SJCRH30 (cell line): ENCODE measurements at regions not wholly inside any gene's neighbourhood (a gene's known extent, or its start where the extent isn't known, plus 50 kb on each side); places are given as distances from the start of the nearest gene placed in this dataset.
"Not testable (repeated sequence)": the region's sequence is repeated elsewhere in the genome, so short reads cannot be mapped to it uniquely, and the experiment has no call there.

Source experiments
- DNase-seq, 2 experiments: peaks; one replicate each; pipeline ENCODE4 v3.0.0-alpha.2; 2015 to 2020
- H3K27ac ChIP-seq: fragments of 250-450 bp; sonication (Bioruptor Pico); 2 replicates; pipeline ENCODE4 v1.5.1; 2020; ENCODE audit warnings: mild to moderate bottlenecking, moderate library complexity
- H3K27me3 ChIP-seq: fragments of 250-450 bp; sonication (Bioruptor Pico); 2 replicates; pipeline ENCODE4 v1.5.1; 2020; ENCODE audit warnings: mild to moderate bottlenecking, moderate library complexity
- H3K36me3 ChIP-seq: fragments of 250-450 bp; sonication (Bioruptor Pico); 2 replicates; pipeline ENCODE4 v1.5.1; 2020; ENCODE audit warnings: mild to moderate bottlenecking, moderate library complexity
- H3K4me1 ChIP-seq: fragments of 250-450 bp; sonication (Bioruptor Pico); 2 replicates; pipeline ENCODE4 v1.5.1; 2020; ENCODE audit warnings: mild to moderate bottlenecking, moderate library complexity
- H3K4me3 ChIP-seq: fragments of 250-450 bp; sonication (Bioruptor Pico); 2 replicates; pipeline ENCODE4 v1.5.1; 2020; ENCODE audit warnings: mild to moderate bottlenecking, moderate library complexity
- H3K9me3 ChIP-seq: fragments of 250-450 bp; sonication (Bioruptor Pico); replicated peaks from 2 replicates; pipeline ENCODE4 v1.5.1; 2020; ENCODE audit warnings: mild to moderate bottlenecking, moderate library complexity

DNA sequence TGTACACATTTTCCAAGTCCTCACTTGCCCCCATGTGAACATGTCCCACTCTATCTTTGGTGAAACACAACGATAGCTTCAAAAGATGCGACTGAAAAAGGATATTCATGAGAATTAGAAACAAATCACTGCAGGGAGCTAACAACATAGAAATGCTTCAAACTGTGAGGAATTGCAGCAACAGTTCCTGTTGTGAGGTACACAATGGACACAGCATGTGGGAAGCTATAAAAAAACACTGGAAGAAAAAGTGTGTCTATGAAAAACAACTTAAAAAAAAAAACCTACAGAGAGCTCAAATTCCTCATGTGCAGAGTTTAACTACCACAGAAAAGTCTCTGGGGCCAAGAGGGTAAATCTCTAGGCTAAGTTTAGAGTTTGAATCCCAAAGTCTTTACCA is 51.6 kb upstream of the BLTP1 start:
- no peaks in the 10 kb centered on the region for H3K36me3 ChIP-seq
- no peak for DNase-seq
- no peak overlapping the region for H3K4me3 ChIP-seq
- no peaks in the 10 kb centered on the region for H3K4me1 ChIP-seq
- no peaks in the 10 kb centered on the region for H3K27me3 ChIP-seq
- no peaks in the 10 kb centered on the region for H3K9me3 ChIP-seq
- H3K27ac ChIP-seq = no peak overlapping the region

DNA sequence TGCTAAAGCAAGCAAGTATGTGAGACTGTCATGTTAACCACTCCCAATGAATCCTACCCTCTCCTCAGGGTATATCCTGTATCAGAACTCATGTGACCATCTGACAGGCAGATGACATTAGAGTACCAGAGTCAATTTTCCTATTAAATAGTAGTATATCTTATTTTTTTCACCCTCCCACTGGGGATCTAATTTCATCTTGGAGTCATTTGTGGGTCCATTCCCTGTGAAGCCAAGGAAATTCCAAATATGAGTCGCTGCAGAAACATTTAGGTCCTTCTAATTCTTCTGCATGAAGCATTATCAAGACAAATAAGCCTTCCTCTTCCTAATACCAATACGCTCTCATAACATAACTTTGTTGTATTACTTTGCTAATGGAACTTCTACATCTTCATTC is 52.2 kb upstream of the BLTP1 start:
- Histone ChIP-seq H3K9me3 (no peaks in the 10 kb centered on the region; the same call in 1 of the 2 replicates), H3K4me3 (no peak overlapping the region), H3K4me1 (no peaks in the 10 kb centered on the region), H3K27me3 (no peaks in the 10 kb centered on the region), H3K27ac (no peak overlapping the region), H3K36me3 (no peaks in the 10 kb centered on the region)
- DNase-seq = no peak

DNA sequence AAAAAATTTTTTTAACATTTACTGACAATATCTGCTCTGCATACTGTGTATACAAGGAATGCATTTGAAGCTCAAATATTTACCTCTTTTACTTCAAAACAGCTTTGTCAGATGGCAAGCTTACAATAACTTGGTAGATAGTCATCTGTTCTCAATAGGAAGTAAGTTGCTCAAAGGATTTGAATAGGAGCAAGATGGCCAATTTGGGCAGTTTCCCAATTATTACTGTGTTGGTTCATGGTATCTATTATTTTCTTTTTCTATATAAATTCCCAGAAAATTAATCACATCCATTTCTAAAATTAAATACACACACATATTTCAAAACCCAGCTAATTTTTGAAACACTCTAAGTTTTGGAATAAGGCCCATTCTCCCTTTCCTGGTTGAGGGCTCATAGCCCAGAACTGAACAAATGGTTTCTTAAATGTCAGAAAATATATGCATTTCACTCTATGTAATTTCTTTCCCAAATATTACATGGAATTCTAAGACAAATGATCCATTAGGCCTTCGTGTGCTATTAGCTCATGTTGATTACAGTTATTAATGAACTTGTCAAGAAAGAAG is 60.2 kb upstream of the BLTP1 start:
- H3K36me3 ChIP-seq = no peaks in the 10 kb centered on the region

DNA sequence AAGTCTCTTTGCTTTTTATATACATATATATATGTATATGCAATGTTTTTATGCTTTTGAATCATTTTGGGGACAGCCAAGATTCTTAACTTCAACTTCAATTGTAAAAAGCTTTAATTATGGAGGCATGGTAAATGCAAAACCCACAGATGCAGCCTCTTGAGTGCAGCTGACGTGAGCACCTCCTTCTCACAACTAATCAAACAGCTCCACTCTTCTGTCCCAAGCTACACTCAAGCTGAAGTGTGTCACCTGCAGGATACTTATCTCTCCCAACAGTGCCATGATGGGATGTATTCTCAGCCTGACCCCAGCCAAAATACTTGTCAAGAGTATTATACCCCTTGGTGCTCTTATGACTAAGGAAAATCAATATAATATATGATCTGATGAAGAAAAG is 60.7 kb upstream of the BLTP1 start:
- DNase-seq = no peak
- H3K4me1 ChIP-seq = peaks cover 5% of the 10 kb centered on the region; the same call in 1 of the 2 replicates
- no peak overlapping the region for H3K4me3 ChIP-seq
- no peak overlapping the region for H3K27ac ChIP-seq
- H3K9me3 ChIP-seq = no peaks in the 10 kb centered on the region; the same call in 1 of the 2 replicates
- no peaks in the 10 kb centered on the region for H3K36me3 ChIP-seq
- no peaks in the 10 kb centered on the region for H3K27me3 ChIP-seq

More for the DNA sequence above, 60.2 kb upstream of the BLTP1 start:
- Histone ChIP-seq H3K9me3 (no peaks in the 10 kb centered on the region; the same call in 1 of the 2 replicates), H3K27me3 (no peaks in the 10 kb centered on the region), H3K4me1 (0 out of 2 replicates have a peak, but pooled peaks cover under 1% of the 10 kb centered on the region), H3K27ac (no peak overlapping the region), H3K4me3 (no peak overlapping the region)
- DNase-seq = no peak

DNA sequence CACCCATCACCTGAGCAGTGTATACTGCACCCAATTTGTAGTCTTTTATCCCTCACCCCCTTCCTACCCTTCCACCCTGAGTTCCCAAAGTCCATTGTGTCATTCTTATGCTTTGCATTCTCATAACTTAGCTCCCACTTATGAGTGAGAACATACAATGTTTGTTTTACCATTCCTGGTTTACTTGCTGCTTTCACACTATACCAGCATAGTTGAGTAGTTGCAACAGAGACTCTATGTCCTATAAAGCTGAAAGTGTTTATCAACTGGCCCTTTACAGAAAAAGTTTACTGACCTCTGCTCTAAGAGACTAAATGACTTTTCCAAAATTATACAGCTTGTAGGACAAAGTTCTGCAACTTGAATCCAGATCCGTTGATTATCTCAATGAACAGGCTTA is 61.1 kb upstream of the BLTP1 start:
- no peak overlapping the region for H3K4me3 ChIP-seq
- H3K36me3 ChIP-seq = no peaks in the 10 kb centered on the region
- peaks cover 7% of the 10 kb centered on the region; the same call in 1 of the 2 replicates for H3K4me1 ChIP-seq
- H3K27ac ChIP-seq = no peak overlapping the region
- H3K27me3 ChIP-seq = no peaks in the 10 kb centered on the region
- no peak for DNase-seq
- H3K9me3 ChIP-seq = no peaks in the 10 kb centered on the region; the same call in 1 of the 2 replicates

DNA sequence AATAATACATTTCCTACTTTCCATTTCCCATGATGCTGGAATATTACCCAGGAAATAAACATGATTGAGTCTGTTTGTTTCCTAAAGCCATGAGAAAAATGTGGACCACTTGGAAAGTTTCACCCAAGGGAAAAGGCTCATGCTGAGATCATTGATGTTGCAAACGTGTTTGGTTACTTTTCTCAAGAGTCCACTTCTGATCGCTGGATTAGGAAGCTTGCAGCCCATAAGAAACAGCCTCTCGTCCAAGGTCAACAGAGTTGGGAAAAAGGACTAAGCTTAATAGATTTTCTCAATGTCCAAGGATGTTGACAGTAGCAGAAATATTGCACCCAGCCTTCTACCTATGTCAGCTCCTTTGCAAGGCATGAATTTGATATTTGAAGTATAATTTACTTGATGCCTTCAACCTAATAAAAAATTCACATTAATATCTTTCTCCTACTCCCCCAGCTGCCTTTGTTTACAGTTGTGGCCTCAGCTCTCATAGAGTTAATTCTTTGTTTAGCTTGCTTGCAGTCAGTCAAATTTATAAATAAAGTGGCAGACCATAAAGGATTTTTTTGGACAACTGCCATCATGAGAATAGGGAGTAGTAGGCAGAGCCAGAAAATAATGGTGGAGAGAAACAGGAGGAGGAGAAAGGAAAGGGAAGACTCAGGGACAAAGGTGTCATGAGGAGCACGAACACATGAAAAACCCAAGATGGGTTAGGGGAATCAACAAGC is 65.6 kb upstream of the BLTP1 start:
- no peak overlapping the region for H3K4me3 ChIP-seq
- no peak overlapping the region for H3K27ac ChIP-seq
- H3K27me3 ChIP-seq = no peaks in the 10 kb centered on the region
- DNase-seq = no peak
- no peaks in the 10 kb centered on the region for H3K36me3 ChIP-seq
- H3K9me3 ChIP-seq = no peaks in the 10 kb centered on the region
- H3K4me1 ChIP-seq = peaks cover 7% of the 10 kb centered on the region; the same call in 1 of the 2 replicates

DNA sequence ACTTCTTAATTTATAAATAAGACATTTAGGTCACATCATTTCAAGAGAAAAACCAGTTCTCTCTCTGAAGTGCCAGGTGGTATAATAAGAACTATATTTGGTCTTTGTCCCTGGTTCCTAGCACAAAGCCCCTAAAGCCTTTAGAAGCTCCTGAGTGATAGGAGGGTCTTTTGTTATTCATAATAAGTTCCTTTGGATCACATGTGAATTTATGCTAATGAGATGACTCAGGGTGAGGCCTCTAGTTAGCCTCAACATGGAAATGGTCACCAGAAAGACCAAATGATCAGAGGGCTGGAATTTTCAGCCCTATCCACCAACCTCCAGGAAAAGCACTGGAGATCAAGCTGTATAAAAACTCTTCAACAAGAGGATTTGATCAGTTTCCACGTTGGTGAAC is 68.1 kb upstream of the BLTP1 start:
- DNase-seq = no peak
- H3K27ac ChIP-seq = no peak overlapping the region
- H3K4me3 ChIP-seq = no peak overlapping the region
- no peaks in the 10 kb centered on the region for H3K36me3 ChIP-seq
- no peaks in the 10 kb centered on the region for H3K27me3 ChIP-seq
- H3K9me3 ChIP-seq = no peaks in the 10 kb centered on the region
- peaks cover 7% of the 10 kb centered on the region; the same call in 1 of the 2 replicates for H3K4me1 ChIP-seq

DNA sequence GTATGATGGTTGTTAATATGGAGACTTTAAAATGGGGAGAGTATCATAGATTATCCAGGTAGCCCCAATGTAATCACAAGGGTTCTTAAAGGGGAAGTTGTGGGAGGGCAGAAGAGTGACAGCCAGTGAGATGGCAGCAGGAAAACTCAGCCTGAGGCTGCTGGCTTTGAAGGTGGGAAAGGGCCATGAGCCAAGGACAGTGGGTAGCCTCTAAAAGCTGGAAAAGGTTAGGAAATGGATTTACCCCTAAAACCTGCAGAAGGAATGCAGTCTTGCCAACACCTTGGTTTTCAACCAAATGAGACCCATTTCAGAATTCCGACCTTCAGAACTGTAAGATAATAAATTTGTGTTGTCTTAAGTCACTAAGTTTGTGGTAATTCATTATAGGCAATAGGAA is 68.8 kb upstream of the BLTP1 start:
- Histone ChIP-seq H3K9me3 (no peaks in the 10 kb centered on the region), H3K27ac (no peak overlapping the region), H3K27me3 (no peaks in the 10 kb centered on the region), H3K36me3 (no peaks in the 10 kb centered on the region), H3K4me1 (peaks cover 7% of the 10 kb centered on the region; the same call in 1 of the 2 replicates), H3K4me3 (no peak overlapping the region)
- DNase-seq = no peak

DNA sequence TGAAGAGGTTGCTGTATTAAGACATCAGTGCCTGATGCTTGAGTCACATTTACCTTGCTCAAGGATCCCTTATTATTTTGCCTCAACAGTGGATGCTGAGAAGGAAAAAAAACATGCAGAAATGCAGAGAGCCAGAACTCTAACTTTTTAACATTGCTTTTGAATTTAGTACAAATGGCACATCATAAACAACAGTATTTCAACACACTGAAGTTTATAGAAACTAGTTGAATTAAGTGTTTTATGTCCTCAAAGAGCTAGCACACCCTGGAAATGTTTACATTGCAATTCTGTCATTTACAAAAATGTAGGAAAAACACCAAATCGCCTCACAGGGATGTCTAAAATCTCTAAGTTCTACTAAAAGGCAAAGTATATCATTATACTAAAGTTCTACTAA is 69.5 kb upstream of the BLTP1 start:
- Histone ChIP-seq H3K9me3 (no peaks in the 10 kb centered on the region), H3K27ac (no peak overlapping the region), H3K4me1 (peaks cover 7% of the 10 kb centered on the region; the same call in 1 of the 2 replicates), H3K4me3 (no peak overlapping the region), H3K36me3 (no peaks in the 10 kb centered on the region), H3K27me3 (no peaks in the 10 kb centered on the region)
- DNase-seq = no peak

DNA sequence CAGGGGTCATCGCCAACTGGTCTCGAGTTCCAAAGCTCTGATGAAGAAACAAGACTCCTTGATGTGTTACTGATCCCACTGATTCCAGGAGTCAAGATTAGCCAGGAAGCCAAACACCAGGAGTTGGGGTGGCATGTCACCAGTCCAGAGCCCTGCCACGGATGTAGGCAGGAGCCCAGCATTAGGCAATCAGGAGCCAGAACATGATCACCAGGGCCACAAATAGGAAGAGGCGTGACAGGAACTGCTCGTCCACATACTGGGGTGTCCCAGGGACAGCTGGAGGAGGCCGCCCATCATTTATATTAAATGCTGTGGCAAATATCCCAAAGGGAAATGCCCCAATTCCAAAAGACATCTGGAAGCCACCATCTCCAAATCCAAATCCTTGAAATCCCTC is 74.5 kb upstream of the BLTP1 start:
- not testable (repeated sequence) for DNase-seq

DNA sequence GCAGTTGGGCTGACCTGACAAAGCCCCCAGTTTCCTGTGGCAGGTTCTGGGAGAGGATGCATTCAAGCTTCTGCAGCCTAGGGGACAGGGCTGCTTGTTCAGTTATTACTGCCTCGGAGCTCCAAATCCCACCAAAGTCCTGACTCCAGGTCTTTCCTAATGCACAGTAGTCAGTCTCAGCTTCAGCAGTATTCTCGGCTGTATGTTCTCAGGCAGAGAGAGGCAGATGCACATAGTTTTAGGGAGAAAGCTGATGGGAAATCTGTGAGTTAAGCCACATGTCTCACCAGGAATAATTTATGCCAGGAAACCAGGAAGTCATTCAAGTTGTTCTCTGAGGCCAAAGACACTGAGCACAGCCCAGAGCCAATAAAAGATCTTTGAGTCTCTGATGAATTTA is 75.3 kb upstream of the BLTP1 start:
- not testable (repeated sequence) for H3K27me3 ChIP-seq, H3K27ac ChIP-seq, H3K4me3 ChIP-seq, H3K4me1 ChIP-seq, H3K36me3 ChIP-seq, H3K9me3 ChIP-seq
- peak; percentile 10 to 58 for DNase-seq

More for the DNA sequence above, 74.5 kb upstream of the BLTP1 start:
- not testable (repeated sequence) for H3K4me1 ChIP-seq, H3K36me3 ChIP-seq, H3K27ac ChIP-seq, H3K4me3 ChIP-seq, H3K9me3 ChIP-seq, H3K27me3 ChIP-seq

DNA sequence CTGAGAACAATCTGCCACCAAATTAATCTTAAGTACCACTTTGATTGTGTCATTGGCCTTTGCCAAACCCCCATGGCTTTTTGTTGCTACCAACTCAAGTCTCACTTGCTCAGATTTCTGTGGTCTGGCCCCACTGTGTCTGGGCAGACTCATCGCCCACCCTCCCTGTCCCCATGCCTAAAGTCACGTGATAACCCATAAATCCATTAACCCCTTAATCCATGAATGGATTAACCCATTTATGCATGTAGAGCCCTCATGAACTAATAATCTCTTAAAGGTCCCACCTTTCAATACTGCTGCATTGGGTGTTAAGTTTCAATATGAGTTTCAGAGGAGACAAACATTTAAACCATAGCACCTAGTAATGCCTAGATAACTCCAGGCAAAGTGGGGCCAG is 78.5 kb upstream of the BLTP1 start:
- H3K4me3 ChIP-seq = no peak overlapping the region

DNA sequence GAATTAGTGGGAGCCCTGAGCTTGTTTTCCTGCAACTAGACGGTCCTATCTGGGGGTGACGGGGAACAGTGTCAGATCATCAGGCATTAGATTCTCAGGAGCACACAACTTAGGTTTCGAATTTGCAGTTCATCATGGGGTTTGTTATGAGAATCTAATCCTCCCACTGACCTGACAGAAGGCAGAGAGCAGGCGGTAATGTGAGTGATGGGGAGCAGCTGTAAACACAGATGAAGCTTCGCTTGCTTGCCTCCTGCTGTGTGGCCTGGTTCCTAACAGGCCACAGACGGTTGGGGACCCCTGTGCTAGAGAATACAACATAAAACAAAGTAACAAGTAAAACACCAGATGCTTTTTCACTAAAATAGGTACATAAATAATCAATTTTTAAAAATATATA is 86.2 kb upstream of the BLTP1 start:
- H3K9me3 ChIP-seq = peaks cover 8% of the 10 kb centered on the region
- H3K27ac ChIP-seq = no peak overlapping the region
- no peaks in the 10 kb centered on the region for H3K27me3 ChIP-seq
- no peak overlapping the region for H3K4me3 ChIP-seq
- H3K36me3 ChIP-seq = no peaks in the 10 kb centered on the region
- DNase-seq = peak; percentile 87 to 92
- H3K4me1 ChIP-seq = peaks cover 7% of the 10 kb centered on the region

More for the DNA sequence above, 78.5 kb upstream of the BLTP1 start:
- no peak overlapping the region for H3K27ac ChIP-seq
- H3K36me3 ChIP-seq = no peaks in the 10 kb centered on the region
- H3K4me1 ChIP-seq = no peaks in the 10 kb centered on the region; the same call in 1 of the 2 replicates
- no peaks in the 10 kb centered on the region for H3K9me3 ChIP-seq
- DNase-seq = peak; percentile 7 to 27
- no peaks in the 10 kb centered on the region for H3K27me3 ChIP-seq

DNA sequence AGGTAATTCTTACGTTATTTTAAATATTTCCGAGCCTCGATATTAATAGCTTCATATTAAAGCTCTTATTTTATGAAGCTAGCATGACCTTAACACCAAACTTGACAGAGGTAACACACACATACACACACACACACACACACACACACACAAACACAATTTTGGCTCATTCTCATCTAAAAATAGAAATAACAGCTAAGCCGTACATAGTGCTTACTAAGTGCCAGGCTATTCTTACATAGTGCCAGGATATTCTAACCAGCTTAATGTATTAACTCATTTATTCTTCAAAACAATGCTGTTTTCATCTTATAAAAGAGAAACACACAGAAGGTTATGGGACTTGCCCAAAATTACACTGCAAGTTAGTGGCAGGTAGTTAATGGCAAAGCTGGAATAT is 87.0 kb upstream of the BLTP1 start:
- Histone ChIP-seq H3K4me3 (no peak overlapping the region), H3K36me3 (no peaks in the 10 kb centered on the region), H3K27me3 (no peaks in the 10 kb centered on the region), H3K4me1 (peaks cover 7% of the 10 kb centered on the region), H3K27ac (no peak overlapping the region), H3K9me3 (peaks cover 8% of the 10 kb centered on the region)
- no peak for DNase-seq

DNA sequence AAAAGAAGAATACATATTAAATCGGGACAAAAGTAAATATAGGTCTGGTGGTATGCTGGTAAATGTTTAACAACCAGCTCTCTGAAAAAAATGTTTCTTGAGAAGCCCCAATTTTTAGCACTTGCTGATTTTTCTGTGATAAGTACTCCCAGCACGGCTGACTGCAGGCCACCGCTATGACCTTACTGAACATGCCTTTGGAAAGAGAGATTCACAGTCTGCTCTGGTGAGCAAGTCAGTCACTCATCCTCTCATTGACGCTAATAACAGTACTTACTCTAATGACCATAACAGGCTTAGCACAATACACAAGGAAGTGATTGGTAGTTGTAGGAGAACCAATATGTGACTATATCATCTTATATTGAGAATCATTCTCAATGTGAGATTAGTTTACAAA is 98.9 kb upstream of the BLTP1 start:
- no peak overlapping the region for H3K27ac ChIP-seq
- no peak for DNase-seq
- H3K4me3 ChIP-seq = no peak overlapping the region
- H3K27me3 ChIP-seq = no peaks in the 10 kb centered on the region
- H3K4me1 ChIP-seq = no peaks in the 10 kb centered on the region
- no peaks in the 10 kb centered on the region for H3K36me3 ChIP-seq
- H3K9me3 ChIP-seq = no peaks in the 10 kb centered on the region

DNA sequence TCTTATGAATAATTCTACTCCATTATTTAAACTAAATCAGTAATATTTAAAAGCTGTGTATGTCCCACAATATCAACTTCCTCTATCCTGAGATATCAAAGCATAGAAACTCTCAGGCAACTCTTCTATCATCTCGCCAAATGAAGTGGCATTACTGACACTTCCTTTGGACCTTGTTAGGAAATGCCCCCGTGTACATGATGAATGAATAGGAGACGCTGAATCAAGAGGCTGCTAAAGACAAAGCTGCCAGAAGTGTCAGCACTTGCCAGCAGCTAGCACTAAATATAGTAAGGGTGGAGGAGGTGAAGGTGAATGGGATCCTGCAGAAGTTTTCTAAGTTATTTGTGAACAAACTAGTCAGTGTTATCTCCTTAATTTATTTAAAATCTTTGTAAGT is 99.5 kb upstream of the BLTP1 start:
- no peak overlapping the region for H3K27ac ChIP-seq
- H3K4me1 ChIP-seq = no peaks in the 10 kb centered on the region
- no peaks in the 10 kb centered on the region for H3K36me3 ChIP-seq
- no peak overlapping the region for H3K4me3 ChIP-seq
- H3K9me3 ChIP-seq = no peaks in the 10 kb centered on the region
- no peaks in the 10 kb centered on the region for H3K27me3 ChIP-seq
- DNase-seq = no peak
